Neural cell (in vitro differentiated cells): ENCODE measurements at regions not wholly inside any gene's neighbourhood (a gene's known extent, or its start where the extent isn't known, plus 50 kb on each side); places are given as distances from the start of the nearest gene placed in this dataset.

Source experiments
- H2AFZ ChIP-seq: fragments of 200-600, 300-800 bp; sonication (generic), shearing (Covaris generic); 2 replicates; pipeline ENCODE4 v1.6.0; 2014; ENCODE audit warnings: low read depth, mild to moderate bottlenecking, antibody characterized with exemption, low read length, moderate library complexity
- H3F3A ChIP-seq: fragments of 200-600 bp; shearing (Covaris generic); 2 replicates; pipeline ENCODE4 v1.6.1; 2016; ENCODE audit warnings: mild to moderate bottlenecking, moderate library complexity, mixed read lengths, antibody characterized with exemption, low read length; ENCODE audit not compliant: insufficient read depth, poor library complexity, severe bottlenecking
- H3K27ac ChIP-seq: fragments of 200-600, 300-800 bp; sonication (generic), shearing (Covaris generic); 2 replicates; pipeline ENCODE4 v1.5.1; 2014; ENCODE audit warnings: mild to moderate bottlenecking, low read length, moderate library complexity
- H3K27me3 ChIP-seq: fragments of 300-800, 200-600 bp; sonication (generic), shearing (Covaris generic); 2 replicates; pipeline ENCODE4 v1.6.0; 2014; ENCODE audit warnings: mild to moderate bottlenecking, low read depth, low read length, moderate library complexity; ENCODE audit not compliant: insufficient read depth
- H3K36me3 ChIP-seq: fragments of 300-800, 200-600 bp; sonication (generic), shearing (Covaris generic); 2 replicates; pipeline ENCODE4 v1.5.1; 2014; ENCODE audit warnings: mild to moderate bottlenecking, antibody characterized with exemption, low read length, moderate library complexity; ENCODE audit not compliant: insufficient read depth
- H3K4me2 ChIP-seq: fragments of 300-800, 200-600 bp; sonication (generic), shearing (Covaris generic); 2 replicates; pipeline ENCODE4 v1.6.0; 2014; ENCODE audit warnings: mild to moderate bottlenecking, low read length
- H3K4me3 ChIP-seq: fragments of 300-800, 200-600 bp; sonication (generic), shearing (Covaris generic); 2 replicates; pipeline ENCODE4 v1.5.1; 2014; ENCODE audit warnings: mild to moderate bottlenecking, low read length, moderate library complexity
- H3K79me2 ChIP-seq: fragments of 200-600 bp; shearing (Covaris generic); replicated peaks from 2 replicates; pipeline ENCODE4 v1.6.0; 2014; ENCODE audit warnings: mild to moderate bottlenecking, low read length, moderate library complexity; ENCODE audit not compliant: insufficient read depth
- H3K9ac ChIP-seq: fragments of 300-800, 200-600 bp; sonication (generic), shearing (Covaris generic); 2 replicates; pipeline ENCODE4 v1.6.1; 2016; ENCODE audit warnings: mild to moderate bottlenecking, low read length, mixed read lengths
- H3K9me2 ChIP-seq: fragments of 200-600 bp; shearing (Covaris generic); 2 replicates; pipeline ENCODE4 v1.6.1; 2016; ENCODE audit warnings: mild to moderate bottlenecking, low read length, mixed read lengths; ENCODE audit not compliant: insufficient read depth
- H3K9me3 ChIP-seq: fragments of 200-600, 300-800 bp; sonication (generic), shearing (Covaris generic); 2 replicates; pipeline ENCODE4 v1.6.1; 2016; ENCODE audit warnings: mild to moderate bottlenecking, mixed run types, low read length, moderate library complexity, mixed read lengths
- H4K20me1 ChIP-seq: fragments of 200-600 bp; shearing (Covaris generic); 2 replicates; pipeline ENCODE4 v1.6.1; 2016; ENCODE audit warnings: mild to moderate bottlenecking, mixed run types; ENCODE audit not compliant: insufficient read depth
- EP300 ChIP-seq: fragments of 450-650 bp; conservative IDR thresholded peaks from 2 replicates; pipeline ENCODE4 v1.6.1; 2014; ENCODE audit warnings: antibody characterized with exemption, mild to moderate bottlenecking, moderate library complexity; ENCODE audit not compliant: poor library complexity, severe bottlenecking
- EZH2 ChIP-seq: fragments of 200-600, 300-800 bp; shearing (Covaris generic), sonication (generic); IDR thresholded peaks from 2 replicates; pipeline ENCODE4 v1.6.1; 2014; ENCODE audit warnings: antibody characterized with exemption, low read length, borderline replicate concordance, mild to moderate bottlenecking; ENCODE audit not compliant: insufficient read depth, poor library complexity, severe bottlenecking
- MXI1 ChIP-seq: fragments of 450-650 bp; conservative IDR thresholded peaks from 2 replicates; pipeline ENCODE4 v1.6.1; 2014; ENCODE audit warnings: antibody characterized with exemption, mild to moderate bottlenecking; ENCODE audit not compliant: poor library complexity, severe bottlenecking
- POLR2AphosphoS5 ChIP-seq: IDR thresholded peaks from 2 replicates; pipeline ENCODE4 v1.6.1; 2012
- RAD21 ChIP-seq: fragments of 450-650 bp; conservative IDR thresholded peaks from 2 replicates; pipeline ENCODE4 v1.6.1; 2014; ENCODE audit warnings: antibody characterized with exemption, mild to moderate bottlenecking, moderate library complexity
- SMC3 ChIP-seq: fragments of 450-650 bp; conservative IDR thresholded peaks from 2 replicates; pipeline ENCODE4 v1.6.1; 2014; ENCODE audit warnings: antibody characterized with exemption, mild to moderate bottlenecking, moderate library complexity; ENCODE audit not compliant: poor library complexity
- TAF1 ChIP-seq: IDR thresholded peaks from 2 replicates; pipeline ENCODE4 v1.6.1; 2012; ENCODE audit warnings: low read depth
- TF ChIP-seq, protein P1 (sequence below): fragments of 450-650 bp; IDR thresholded peaks from 2 replicates; pipeline ENCODE4 v1.5.1; 2014; ENCODE audit warnings: antibody characterized with exemption, mild to moderate bottlenecking, moderate library complexity; ENCODE audit not compliant: poor library complexity, severe bottlenecking
- TF ChIP-seq, protein P2 (sequence below): IDR thresholded peaks from 2 replicates; pipeline ENCODE4 v1.6.1; 2012; ENCODE audit warnings: borderline replicate concordance

DNA sequence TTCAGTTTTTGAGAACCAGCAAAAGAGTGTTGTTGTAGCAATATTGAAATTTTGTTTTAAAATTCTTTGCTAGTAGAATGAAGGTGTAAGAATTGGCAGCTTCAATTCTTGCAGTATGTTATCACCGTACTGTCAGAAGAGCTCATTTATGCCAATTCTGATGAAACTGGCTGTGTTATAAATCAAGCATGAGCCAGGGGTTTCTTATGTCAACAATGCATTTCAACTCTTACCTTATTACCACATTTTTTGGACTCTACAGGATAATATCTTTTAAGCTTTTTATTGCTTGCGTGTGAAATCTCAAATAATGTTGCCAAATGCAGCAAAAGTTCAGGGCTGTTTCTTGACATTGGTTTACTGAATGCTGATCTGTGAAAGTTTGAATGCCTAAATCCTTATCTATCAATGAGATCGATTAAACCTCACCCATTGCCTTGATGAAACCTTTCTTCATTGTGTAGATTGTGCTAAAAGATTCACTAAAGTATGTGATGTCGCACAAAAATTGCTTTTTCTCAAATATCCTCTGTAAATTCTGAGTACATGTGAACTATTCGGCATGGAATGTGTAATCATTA, 1389.3 kb upstream of the ZEB2 start:
- Histone ChIP-seq H3F3A (no peaks in the 10 kb centered on the region), H3K4me3 (no peak overlapping the region), H2AFZ (no peak overlapping the region), H3K9ac (no peak overlapping the region), H3K36me3 (no peaks in the 10 kb centered on the region), H3K27me3 (no peaks in the 10 kb centered on the region), H3K9me2 (no peaks in the 10 kb centered on the region), H3K4me2 (no peak overlapping the region), H4K20me1 (no peaks in the 10 kb centered on the region), H3K9me3 (no peaks in the 10 kb centered on the region), H3K27ac (no peak overlapping the region), H3K79me2 (no peaks in the 10 kb centered on the region)
- no peak for TF ChIP-seq POLR2AphosphoS5
- no peak for TF ChIP-seq EP300
- TF ChIP-seq, protein P1, sequence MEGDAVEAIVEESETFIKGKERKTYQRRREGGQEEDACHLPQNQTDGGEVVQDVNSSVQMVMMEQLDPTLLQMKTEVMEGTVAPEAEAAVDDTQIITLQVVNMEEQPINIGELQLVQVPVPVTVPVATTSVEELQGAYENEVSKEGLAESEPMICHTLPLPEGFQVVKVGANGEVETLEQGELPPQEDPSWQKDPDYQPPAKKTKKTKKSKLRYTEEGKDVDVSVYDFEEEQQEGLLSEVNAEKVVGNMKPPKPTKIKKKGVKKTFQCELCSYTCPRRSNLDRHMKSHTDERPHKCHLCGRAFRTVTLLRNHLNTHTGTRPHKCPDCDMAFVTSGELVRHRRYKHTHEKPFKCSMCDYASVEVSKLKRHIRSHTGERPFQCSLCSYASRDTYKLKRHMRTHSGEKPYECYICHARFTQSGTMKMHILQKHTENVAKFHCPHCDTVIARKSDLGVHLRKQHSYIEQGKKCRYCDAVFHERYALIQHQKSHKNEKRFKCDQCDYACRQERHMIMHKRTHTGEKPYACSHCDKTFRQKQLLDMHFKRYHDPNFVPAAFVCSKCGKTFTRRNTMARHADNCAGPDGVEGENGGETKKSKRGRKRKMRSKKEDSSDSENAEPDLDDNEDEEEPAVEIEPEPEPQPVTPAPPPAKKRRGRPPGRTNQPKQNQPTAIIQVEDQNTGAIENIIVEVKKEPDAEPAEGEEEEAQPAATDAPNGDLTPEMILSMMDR = no peak
- TF ChIP-seq, protein P2, sequence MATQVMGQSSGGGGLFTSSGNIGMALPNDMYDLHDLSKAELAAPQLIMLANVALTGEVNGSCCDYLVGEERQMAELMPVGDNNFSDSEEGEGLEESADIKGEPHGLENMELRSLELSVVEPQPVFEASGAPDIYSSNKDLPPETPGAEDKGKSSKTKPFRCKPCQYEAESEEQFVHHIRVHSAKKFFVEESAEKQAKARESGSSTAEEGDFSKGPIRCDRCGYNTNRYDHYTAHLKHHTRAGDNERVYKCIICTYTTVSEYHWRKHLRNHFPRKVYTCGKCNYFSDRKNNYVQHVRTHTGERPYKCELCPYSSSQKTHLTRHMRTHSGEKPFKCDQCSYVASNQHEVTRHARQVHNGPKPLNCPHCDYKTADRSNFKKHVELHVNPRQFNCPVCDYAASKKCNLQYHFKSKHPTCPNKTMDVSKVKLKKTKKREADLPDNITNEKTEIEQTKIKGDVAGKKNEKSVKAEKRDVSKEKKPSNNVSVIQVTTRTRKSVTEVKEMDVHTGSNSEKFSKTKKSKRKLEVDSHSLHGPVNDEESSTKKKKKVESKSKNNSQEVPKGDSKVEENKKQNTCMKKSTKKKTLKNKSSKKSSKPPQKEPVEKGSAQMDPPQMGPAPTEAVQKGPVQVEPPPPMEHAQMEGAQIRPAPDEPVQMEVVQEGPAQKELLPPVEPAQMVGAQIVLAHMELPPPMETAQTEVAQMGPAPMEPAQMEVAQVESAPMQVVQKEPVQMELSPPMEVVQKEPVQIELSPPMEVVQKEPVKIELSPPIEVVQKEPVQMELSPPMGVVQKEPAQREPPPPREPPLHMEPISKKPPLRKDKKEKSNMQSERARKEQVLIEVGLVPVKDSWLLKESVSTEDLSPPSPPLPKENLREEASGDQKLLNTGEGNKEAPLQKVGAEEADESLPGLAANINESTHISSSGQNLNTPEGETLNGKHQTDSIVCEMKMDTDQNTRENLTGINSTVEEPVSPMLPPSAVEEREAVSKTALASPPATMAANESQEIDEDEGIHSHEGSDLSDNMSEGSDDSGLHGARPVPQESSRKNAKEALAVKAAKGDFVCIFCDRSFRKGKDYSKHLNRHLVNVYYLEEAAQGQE = no peak
- no peak for TF ChIP-seq EZH2
- TF ChIP-seq TAF1 = no peak
- TF ChIP-seq RAD21 = no peak
- TF ChIP-seq MXI1 = no peak
- TF ChIP-seq SMC3 = no peak

DNA sequence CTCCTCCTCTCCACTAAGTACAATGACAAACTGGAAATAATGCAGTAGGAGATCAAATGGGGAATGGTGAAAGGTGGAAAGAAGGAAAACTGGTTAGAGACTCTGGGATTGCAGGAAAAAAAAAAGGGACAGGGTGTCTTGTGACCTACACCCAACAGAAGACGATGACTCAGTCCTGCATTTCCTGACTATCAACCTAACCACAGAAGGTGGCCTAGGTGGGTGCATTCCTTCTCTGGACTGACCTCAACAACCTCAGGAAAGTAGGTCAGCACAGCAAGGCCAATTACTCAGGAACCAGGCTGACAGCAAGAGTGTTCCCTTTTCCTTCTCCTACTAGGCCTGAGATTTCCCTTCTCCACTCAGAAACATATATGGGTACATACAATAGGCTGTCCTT, 1386.4 kb upstream of the ZEB2 start:
- no peaks in the 10 kb centered on the region for H3K9me3 ChIP-seq
- no peaks in the 10 kb centered on the region for H3F3A ChIP-seq
- H3K9me2 ChIP-seq = no peaks in the 10 kb centered on the region
- no peaks in the 10 kb centered on the region for H3K36me3 ChIP-seq
- H3K27me3 ChIP-seq = no peaks in the 10 kb centered on the region
- no peak overlapping the region for H3K9ac ChIP-seq
- no peaks in the 10 kb centered on the region for H3K79me2 ChIP-seq
- TF ChIP-seq, protein P2 = no peak
- TF ChIP-seq, protein P1 = no peak
- TF ChIP-seq TAF1 (no peak), EP300 (no peak), MXI1 (no peak)
- no peak overlapping the region for H3K4me3 ChIP-seq
- H3K4me2 ChIP-seq = no peak overlapping the region
- no peaks in the 10 kb centered on the region for H4K20me1 ChIP-seq
- H2AFZ ChIP-seq = no peak overlapping the region
- H3K27ac ChIP-seq = no peak overlapping the region
